EH (cell line): ENCODE measurements at regions not wholly inside any gene's neighbourhood (a gene's known extent, or its start where the extent isn't known, plus 50 kb on each side); places are given as distances from the start of the nearest gene placed in this dataset.

ENCODE experiments used
- DNase-seq: peaks from one replicate; pipeline ENCODE4 v3.0.0-alpha.2; 2015; ENCODE audit warnings: low read depth

DNA sequence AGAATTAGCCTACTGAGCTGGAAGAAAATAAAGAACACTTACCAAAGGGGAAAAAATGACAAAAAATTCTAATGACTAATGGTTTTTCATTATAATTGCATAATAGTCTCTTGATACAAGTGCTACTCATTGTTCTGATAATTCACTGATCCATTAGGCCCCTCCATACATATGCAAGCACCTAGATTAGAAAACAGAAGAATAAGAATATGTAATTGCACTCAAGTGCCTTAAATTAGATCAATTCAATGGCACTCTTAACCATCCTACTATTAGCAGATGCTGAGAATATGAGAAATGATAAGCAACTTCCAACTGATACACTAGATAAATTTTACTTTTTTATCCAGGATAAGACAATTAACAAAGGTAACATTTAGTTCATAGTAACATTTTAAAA, 440.9 kb upstream of the C9orf72 start:
- DNase-seq: no peak

DNA sequence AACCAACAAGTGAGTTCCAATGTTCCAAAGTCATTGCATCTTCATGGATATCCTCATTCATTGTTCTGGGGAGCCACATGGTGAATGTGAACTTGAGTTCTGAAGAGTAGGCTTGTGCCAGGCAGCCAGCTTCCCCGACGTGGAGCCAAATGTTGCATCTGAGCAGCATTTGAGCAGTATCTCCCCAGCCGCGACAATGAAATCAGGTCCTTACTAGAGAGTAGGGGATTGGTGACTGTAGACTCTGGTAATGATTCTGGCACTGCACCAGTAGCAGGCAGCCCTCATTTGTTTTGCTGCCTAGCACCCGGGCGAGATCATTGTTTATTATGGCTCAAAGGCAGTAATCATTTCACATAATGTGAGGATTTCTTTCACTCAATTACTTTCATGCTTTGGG, 451.4 kb upstream of the C9orf72 start:
- no peak for DNase-seq

DNA sequence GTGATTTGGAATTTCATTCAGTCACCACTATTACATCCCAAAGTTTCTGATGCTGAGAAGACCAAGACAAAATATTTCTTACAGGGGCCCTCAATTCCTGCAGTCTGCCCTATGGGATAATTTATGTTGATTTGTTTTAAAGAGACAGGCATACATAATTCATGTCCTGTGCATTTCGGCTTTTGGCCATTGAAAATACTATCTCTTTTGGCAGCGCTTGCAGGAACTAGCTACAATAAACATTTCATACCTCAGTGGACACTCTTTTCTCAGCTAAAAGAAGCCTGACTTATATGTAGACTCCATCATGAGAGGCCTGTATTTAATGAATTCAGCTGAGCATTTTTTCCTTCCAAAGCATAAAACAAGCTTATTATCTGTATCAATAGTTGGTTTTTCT, 451.9 kb upstream of the C9orf72 start:
- no peak for DNase-seq

DNA sequence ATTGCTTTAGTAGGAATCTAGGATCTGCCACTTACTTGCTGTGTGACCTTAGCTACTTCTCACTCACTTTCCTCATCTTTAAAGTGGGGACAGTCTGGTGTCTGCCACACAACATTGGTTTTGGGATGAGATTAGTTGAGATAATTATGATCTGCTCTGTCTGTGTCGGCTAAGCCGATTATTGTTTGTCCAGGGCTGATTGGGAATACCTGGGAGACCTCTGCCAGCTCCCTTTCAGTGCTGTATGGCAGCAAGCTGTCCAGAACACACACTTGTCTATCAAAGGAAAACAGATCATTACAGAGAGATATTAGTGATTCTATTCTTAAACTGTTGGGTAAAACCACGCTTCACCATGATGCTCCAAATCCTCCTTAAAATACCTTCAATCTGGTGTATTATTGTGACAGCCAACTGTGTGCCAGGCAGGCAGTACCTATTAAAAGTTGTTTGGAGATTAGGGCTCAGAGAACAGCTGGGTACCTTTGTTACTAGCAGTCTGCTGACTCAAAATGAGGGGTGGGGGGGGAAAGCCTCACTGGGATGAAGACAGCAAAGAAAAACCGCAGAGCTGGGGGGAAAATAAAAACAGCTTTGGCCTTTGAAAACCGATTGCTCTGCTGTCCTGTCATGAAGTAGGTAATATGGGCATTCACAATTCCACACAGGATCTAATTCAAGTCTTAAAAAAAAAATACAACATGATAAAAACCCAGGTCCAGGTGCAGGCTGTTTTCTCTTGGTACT, 458.4 kb upstream of the C9orf72 start:
- DNase-seq: no peak

DNA sequence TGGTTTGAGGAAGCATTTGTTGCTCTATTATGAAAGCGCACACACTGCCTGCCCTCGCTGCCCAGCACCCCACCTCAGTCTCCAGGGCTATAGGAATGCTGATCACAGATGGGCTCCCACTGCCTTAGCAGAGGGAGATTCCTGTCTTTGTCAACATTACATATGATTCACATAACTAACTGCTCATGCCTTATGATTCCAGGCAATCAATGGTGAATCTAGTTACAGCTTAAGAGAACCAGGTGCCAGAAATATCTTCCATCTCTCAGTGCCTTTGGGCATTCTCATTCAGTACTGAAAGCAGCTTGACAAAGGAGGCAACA, 458.9 kb upstream of the C9orf72 start:
- no peak for DNase-seq

DNA sequence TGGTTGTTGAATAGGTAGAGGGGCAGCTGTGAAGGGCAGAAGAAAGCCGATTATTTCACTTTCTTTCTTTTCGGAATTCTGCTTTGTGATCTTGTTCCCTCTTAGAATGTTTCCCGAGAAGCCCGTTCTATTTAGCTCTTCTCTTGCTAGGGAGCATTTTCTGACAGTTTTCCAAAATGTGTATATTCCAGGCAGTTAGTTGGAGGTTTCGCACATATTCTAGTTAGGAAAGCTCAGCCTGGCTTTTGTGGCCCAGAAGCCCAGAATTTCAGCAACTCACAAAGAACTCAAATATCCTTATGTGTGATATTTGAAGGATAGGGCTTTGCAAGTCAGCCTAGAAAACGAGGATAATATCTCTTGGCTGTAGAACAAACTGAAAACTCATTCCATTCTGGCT, 461.0 kb upstream of the C9orf72 start:
- DNase-seq: no peak

DNA sequence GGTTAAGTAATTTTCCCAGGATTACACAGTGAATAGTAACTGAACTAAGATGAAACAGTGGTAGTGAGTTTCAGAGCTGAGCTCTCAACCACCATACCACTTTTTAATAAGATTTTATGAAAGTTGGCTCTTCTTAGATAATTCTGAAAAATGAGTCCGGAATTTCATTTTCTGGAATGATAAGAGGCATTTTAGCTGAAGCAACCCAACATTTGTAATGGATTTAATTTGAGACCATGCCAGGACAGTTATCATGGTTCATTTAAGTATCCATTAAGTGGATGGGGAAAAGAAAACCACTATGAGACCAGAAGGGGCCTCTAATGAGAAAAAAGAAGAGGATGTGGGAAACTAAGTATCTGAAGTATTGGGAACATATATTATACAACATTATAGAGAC, 464.7 kb upstream of the C9orf72 start:
- DNase-seq: no peak

DNA sequence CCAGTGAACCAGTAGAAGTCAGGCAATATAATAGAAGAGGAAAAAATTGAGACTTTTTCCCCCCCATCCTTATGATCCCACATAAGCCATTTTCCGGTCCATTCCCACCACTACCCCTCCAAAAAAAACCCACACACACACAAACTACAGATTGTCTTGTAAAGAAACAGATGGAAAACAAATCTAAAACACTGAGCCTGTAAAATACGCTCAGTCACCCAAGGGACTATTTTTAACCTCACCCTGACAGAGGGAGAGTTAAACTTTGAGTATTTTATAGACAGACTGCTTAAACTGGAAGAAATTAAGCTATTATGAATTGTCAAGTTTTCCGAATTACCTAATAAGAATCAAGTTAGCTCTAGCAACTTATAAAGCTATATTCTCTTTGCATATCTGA, 471.8 kb upstream of the C9orf72 start:
- no peak for DNase-seq

DNA sequence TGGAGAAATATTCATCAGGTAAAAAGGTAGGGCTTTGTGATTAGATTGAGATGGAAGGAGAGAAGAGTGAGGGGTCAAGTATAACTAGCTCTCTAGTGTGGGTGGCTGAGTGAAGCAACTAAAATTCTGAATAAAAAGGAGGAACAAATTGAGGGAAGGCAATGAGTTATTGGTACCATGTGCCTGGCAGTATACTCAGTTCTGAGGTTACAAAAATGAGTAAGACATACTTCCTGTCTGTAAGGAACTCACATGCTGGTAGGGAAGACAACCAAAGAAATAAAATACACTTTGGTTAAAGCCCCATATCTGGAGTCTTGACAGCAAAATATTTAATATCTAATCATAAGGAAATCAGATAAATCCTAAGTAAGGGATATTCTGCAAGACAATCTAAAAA, 476.8 kb upstream of the C9orf72 start:
- DNase-seq: no peak

DNA sequence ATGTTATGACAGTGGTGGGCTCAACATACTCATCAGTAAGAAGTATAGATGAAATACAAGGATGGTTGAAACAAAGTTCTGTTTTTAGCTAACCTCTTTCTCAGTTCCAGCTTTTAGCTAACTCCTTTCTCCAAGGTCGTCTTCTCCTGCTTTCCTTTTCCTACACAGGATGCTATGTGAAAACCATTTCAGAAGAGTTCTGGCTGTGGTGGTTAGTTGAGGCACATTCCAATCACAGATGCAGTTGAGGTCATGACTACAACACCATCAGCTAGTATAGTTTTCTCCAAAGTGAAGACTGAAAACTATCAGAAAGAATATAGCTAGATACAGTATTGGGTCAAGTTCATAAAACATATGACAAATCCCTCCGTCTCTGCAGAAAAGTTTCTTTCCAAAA, 477.7 kb upstream of the C9orf72 start:
- DNase-seq: peak; percentile 1

DNA sequence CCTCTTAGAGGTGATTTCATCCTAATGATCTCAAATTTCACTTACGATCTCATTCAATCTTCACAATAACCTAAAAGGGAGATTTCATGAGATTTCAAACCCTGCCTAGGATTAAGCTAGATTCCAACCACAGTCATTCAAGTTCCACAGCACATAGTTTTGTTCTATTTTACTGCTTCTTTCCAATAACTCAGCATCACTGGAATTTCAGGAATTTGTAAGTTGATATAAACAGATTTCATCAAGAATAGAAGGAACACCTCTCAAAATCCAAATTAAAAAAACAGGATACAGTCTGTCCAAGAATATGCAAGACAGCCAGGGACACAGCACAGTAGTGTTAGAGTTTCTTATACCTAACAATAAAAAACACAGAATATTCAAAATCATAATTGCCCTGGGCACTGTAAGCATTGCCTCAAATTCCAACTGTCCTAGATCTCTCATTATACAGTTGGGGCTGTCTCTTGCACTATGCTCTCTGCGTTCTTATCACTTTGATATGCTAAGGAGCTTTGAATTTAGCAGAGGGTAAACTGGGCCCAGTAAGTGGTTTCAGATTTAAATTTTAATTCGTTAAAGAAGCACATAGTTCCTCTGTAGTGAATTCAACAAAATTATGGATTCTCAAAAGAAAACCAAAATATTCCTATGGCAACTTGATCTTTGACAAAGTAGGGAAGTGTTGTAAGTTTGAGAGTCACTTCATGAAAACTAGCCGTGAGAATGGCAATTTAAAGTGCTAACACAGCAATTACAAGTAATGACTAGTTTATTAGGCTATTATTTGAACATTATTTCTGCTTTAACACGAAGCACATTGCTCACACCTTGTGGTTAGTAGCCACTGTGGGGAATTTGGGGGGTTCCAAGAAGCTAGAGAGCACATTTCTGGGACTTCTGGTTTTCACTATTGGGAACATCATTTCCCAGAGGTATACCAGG, 478.6 kb upstream of the C9orf72 start:
- DNase-seq: peak; percentile 8

DNA sequence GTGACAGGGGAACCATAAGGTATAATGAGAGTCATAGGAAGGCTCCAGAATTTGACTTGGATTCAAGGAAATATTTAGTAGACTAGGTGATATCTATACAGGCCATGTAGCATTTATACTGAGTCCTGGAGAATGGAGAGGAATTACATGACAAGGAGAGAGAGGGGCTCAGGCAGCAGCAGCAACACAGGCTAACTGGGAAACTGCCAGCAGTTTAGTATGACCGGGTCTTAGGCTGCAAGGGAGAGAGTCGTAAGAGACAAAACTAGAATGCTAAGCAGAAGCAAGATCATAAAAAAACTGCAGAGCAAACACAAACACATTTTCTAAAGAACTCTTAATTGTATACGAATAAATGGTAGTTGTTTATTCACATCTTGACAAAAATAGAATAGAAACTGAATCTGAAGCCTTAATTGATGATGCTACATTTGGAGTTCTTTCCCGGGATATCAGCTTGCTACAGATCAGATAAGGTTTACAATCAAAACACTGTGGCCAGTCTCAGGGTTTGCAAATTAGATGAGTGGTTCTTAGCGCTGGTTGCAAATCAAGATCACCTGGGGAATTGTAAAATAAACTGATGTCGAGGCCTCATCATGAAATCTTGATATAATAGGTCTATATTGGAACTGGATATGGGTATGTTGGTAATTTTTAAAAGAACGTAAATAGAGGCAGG, 480.0 kb upstream of the C9orf72 start:
- DNase-seq: no peak

DNA sequence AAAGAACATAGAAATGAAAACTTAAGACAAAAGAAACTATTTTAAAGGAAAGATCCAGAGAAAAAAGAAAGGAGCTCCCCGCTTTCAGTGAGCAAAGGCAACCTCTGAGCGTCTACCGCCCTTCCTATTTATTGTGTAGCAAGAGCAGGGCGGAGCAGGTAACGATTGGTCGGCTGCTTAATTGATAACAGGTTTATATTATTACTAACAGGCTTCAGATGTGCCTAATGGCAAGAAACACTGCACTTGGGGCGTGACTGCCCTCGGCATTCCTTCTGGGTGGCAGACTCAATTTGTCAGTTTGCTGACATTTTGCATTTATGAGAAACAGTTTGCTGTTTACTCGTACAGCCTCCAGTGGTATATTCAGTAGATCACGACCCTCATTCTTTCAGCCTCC, 482.7 kb upstream of the C9orf72 start:
- no peak for DNase-seq

DNA sequence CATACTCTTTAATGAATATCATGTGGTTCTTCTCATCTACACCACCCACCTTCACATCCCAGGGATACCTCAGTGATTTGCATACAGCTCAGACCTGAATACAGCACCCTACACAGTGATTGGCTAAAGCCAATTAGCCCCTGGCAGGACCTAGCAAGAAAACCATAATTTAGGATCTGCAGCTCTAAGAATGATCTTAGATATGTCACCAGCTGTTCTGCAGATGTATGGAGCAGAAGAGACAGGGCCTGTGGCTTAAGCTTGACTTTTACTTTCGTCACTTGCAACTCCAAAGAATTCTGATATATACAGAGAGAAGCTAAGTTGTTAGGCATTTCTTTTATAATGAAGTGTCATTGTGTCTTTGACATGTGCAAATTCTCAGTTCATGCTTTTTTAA, 483.2 kb upstream of the C9orf72 start:
- no peak for DNase-seq

DNA sequence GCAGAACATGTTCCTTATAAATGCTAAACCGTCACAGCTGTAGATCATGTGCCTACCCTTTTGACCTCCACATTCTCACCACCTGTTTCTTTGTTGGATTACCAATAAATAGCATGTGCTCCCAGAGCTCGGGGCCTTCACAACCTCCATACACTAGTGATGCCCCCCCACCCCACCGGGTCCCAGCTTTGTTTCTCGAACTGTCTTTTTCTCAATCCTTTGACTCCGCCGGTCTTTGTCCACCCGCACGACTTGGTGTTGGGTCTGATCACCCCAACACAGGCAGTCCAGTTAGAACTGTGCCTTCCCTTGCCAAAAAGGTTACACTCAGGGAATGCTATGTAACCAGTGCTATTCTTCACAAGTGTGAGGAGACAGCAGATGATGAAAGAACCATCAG, 485.9 kb upstream of the C9orf72 start:
- no peak for DNase-seq

DNA sequence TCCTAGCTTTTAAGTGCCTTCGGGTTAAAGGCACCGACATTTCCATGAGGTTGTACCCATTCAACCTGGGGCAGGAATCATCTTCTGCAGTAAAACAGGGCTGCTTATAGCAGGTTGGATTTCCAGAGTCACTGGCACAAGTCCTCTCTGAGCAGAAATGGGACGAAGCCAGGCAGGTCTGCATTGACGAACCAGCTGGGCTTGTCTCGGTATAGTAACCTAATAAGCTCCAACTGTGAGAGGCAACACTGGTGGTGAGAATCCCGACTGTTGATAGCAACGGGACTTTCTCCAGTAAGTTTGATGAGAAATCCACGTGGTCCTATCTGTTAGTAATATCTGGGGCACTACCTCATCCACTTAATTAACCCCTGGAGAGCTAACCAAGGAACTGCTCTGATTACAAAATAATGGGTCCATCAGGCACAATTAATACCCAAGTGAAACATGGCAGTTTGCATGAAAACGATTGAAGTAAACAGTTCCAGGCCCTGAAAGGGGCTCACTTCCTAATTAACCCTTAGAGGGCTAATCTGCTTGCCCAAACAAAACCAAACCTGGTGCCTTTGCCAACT, 491.0 kb upstream of the C9orf72 start:
- no peak for DNase-seq

DNA sequence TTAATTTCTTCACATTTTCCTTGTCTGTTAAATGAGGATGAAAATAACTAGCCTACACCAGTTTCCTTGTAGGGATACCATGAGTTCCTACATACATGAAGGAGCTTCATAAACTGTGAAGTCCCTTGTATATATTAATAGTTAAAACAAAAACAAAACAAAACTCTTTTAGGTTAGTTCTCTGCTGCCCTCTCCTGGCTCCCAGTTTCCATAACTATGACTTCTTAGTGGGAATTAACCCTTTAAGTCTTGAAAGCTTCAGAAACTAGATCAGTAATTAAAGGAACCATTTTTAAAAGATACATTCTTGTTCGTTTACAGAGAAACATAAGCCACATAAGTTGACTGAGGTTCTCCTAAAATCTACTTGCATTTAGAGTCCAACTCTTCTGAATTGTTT, 500.0 kb upstream of the C9orf72 start:
- peak; percentile 20 for DNase-seq

DNA sequence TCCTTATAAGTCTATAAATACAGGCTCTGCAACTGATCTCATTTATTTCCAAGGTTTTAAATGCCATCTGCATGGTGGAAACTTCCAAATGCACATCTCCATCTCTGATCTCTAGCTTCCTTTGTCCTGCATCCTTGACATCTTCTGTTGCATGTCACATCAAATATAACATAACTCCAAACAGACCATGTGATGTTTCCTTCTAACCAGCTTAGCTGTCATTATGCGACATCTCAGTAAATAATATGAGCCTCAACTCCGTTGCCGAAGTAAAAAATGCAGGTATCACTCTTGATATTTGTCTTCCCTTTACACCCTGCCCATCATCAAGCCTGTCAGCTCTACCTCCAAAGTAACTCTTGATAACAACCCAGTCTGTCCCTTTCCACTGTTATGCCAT, 506.4 kb upstream of the C9orf72 start:
- no peak for DNase-seq

DNA sequence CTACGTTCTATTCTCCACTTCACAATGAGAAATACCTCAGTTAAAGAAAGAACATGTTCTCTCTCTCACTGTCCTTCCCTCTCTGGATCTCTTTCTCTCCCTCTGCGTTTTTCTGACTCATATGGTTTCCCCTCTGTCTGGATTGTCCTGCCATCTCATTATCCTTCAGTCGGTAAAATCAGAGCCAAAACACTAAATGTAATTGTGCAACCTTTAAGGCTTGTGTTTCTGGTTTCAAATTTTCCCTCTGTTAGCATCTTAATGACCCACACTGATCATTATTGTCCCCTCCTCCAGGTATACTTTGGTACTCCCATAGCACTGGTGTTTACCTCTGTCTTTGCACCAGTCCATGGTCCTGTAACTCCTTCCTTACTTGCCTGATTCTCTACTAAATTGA, 509.4 kb upstream of the C9orf72 start:
- no peak for DNase-seq

DNA sequence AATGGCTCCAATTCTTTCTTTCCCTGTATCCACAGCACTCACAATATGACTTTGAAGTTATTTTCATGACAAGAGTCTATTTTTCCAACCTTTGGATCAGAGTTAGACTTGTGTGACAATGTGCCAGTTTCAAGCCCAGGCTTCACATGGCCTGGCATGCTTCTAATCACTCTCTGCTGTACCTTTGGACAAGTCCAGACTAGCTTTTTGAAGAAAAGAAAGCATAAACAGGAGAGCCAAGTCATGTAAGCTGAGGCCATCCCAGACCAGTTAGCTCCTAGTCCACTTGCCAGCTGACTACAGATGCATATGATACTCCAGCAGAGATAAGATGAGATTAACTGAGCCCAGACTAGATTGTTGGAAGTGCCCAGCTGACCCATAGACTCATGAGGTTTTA, 513.6 kb upstream of the C9orf72 start:
- no peak for DNase-seq

DNA sequence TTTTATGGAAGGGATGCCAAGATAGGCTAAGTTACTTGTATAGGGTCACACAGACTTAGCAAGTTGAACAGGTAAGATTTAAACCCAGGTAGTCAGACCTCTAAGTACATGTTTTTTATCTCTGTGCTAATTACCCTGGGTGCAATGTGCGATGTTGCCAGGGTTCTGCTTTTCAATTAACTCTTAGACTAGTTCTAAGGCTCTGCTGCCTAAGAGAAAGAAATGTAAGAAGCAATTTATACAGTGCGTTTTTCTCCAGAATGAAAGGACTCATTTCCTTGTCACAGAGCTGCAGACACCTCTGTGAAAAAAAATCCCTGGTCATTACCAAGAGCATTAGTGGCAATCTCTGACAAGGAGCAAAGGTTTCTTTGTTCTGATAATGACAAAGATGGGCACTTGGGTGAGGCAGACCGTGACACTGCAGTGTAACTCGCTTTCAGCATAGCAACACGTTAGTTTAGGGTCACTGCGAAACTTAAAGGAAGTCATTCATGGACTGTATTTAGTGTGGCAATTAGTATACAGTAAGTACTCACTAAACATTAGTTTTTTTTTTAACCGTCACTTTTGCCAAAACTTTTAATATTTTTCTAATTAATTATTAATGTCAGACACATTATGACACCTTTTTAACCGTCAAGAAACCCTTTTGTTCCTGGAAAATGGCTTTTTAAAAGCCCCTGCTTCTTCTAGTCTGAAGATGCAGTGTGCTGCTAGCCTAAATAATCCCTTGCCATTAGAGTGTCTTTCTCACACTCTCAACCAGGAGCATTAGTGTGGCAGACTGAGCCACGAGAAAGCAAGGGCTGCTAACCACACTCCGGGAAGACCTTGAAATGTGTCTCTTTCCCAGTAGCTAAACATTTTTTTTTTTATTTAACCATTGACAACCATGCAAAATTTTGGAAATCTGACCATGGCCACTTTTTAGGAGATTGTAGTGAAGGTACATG, 520.0 kb upstream of the C9orf72 start:
- DNase-seq: no peak

DNA sequence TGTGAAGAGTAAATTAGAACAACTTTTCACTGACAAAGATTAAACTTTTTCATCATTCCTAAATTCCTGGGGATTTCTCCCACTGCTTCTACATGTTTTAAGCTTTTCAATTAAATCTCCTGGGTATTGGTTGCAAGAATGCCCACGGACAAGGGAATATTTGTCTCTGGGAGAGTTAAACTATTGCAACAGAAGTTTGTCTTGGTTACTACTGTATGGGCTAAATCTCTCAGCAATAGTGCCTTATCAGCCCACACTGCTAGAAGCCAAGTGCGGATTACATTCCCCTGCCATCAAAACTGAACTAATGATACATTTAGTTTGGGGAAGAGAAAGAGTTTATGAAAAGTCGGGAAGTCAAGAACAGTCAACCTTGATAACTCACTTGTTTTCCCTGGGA, 528.2 kb upstream of the C9orf72 start:
- DNase-seq: no peak
